ENCODE measurements at regions not wholly inside any gene's neighbourhood (a gene's known extent, or its start where the extent isn't known, plus 50 kb on each side); places are given as distances from the start of the nearest gene placed in this dataset.

- Histone ChIP-seq H3K4me1 (ENCODE audit: control insufficient read depth, insufficient read depth, low read length, poor library complexity, severe bottlenecking) (no peaks in the 10 kb centered on the region), H3K4me3 (ENCODE audit: low read depth, low read length) (no peak overlapping the region), H3K9me3 (ENCODE audit: control insufficient read depth in 2 of 2, low read length in 2 of 2) (no peaks in the 10 kb centered on the region), H3K27me3 (ENCODE audit: control insufficient read depth, insufficient read depth, low read length) (no peaks in the 10 kb centered on the region), H3K27ac (ENCODE audit: insufficient read depth, low read length, poor library complexity, severe bottlenecking) (no peak overlapping the region), H3K36me3 (ENCODE audit: control insufficient read depth, insufficient read depth, low read length) (no peaks in the 10 kb centered on the region)
- H3K4me3 Mint-ChIP-seq, result no peak overlapping the region
- H3K27me3 Mint-ChIP-seq, result peaks cover 7% of the 10 kb centered on the region
- ATAC-seq (ENCODE audit: low read depth in 2 of 2), result no peak
- no peak for DNase-seq
- peaks cover 0 to 6% (median 0%) of the 10 kb centered on the region in 7 donors for H3K9me3 Mint-ChIP-seq
- no peak overlapping the region for H3K27ac Mint-ChIP-seq
- no peaks in the 10 kb centered on the region for H3K36me3 Mint-ChIP-seq
- peaks cover 0 to 12% (median 1%) of the 10 kb centered on the region in 4 donors for H3K4me1 Mint-ChIP-seq
These were observed 766.7 kb upstream of the TBX3 start for GRCh38 chr12:115450710-115451109.

- H3K4me1 Mint-ChIP-seq, result peaks cover 0 to 12% (median 1%) of the 10 kb centered on the region in 4 donors
- no peak overlapping the region for H3K27ac Mint-ChIP-seq
- H3K9me3 Mint-ChIP-seq, result peaks cover 0 to 6% (median 0%) of the 10 kb centered on the region in 7 donors
- peaks cover 7% of the 10 kb centered on the region for H3K27me3 Mint-ChIP-seq
- no peak for DNase-seq
- no peaks in the 10 kb centered on the region for H3K36me3 Mint-ChIP-seq
- H3K9me3 ChIP-seq (ENCODE audit: control insufficient read depth in 2 of 2, low read length in 2 of 2), result no peaks in the 10 kb centered on the region
- H3K36me3 ChIP-seq (ENCODE audit: control insufficient read depth, insufficient read depth, low read length), result no peaks in the 10 kb centered on the region
- H3K4me3 Mint-ChIP-seq, result no peak overlapping the region
- H3K4me3 ChIP-seq (ENCODE audit: low read depth, low read length), result no peak overlapping the region
- no peak overlapping the region for H3K27ac ChIP-seq (ENCODE audit: insufficient read depth, low read length, poor library complexity, severe bottlenecking)
- ATAC-seq (ENCODE audit: low read depth in 2 of 2), result no peak
- H3K4me1 ChIP-seq (ENCODE audit: control insufficient read depth, insufficient read depth, low read length, poor library complexity, severe bottlenecking), result no peaks in the 10 kb centered on the region
- H3K27me3 ChIP-seq (ENCODE audit: control insufficient read depth, insufficient read depth, low read length), result no peaks in the 10 kb centered on the region
These were observed 766.0 kb upstream of the TBX3 start for GRCh38 chr12:115450017-115450416.

GRCh38 chr12:115449526-115449925, 765.6 kb upstream of the TBX3 start:
- ATAC-seq (ENCODE audit: low read depth in 2 of 2) (no peak), DNase-seq (no peak)
- no peaks in the 10 kb centered on the region for H3K36me3 Mint-ChIP-seq
- Histone ChIP-seq H3K27me3 (ENCODE audit: control insufficient read depth, insufficient read depth, low read length) (no peaks in the 10 kb centered on the region), H3K4me3 (ENCODE audit: low read depth, low read length) (no peak overlapping the region), H3K4me1 (ENCODE audit: control insufficient read depth, insufficient read depth, low read length, poor library complexity, severe bottlenecking) (no peaks in the 10 kb centered on the region), H3K36me3 (ENCODE audit: control insufficient read depth, insufficient read depth, low read length) (no peaks in the 10 kb centered on the region), H3K27ac (ENCODE audit: insufficient read depth, low read length, poor library complexity, severe bottlenecking) (no peak overlapping the region), H3K9me3 (ENCODE audit: control insufficient read depth in 2 of 2, low read length in 2 of 2) (no peaks in the 10 kb centered on the region)
- H3K4me3 Mint-ChIP-seq, result no peak overlapping the region
- peaks cover 7% of the 10 kb centered on the region for H3K27me3 Mint-ChIP-seq
- peaks cover 0 to 6% (median 0%) of the 10 kb centered on the region in 7 donors for H3K9me3 Mint-ChIP-seq
- H3K27ac Mint-ChIP-seq, result no peak overlapping the region
- H3K4me1 Mint-ChIP-seq, result peaks cover 0 to 12% (median 1%) of the 10 kb centered on the region in 4 donors

GRCh38 chr12:115444346-115444745, 760.4 kb upstream of the TBX3 start:
- H3K27me3 ChIP-seq (ENCODE audit: control insufficient read depth, insufficient read depth, low read length), result no peaks in the 10 kb centered on the region
- H3K36me3 ChIP-seq (ENCODE audit: control insufficient read depth, insufficient read depth, low read length), result no peaks in the 10 kb centered on the region
- H3K9me3 ChIP-seq (ENCODE audit: control insufficient read depth in 2 of 2, low read length in 2 of 2), result no peaks in the 10 kb centered on the region
- ATAC-seq (ENCODE audit: low read depth in 2 of 2), result no peak
- Mint-ChIP-seq H3K4me3 (no peak overlapping the region), H3K27ac (no peak overlapping the region), H3K9me3 (no peaks in the 10 kb centered on the region), H3K27me3 (peaks cover 4% of the 10 kb centered on the region), H3K36me3 (no peaks in the 10 kb centered on the region), H3K4me1 (no peaks in the 10 kb centered on the region)
- no peak overlapping the region for H3K4me3 ChIP-seq (ENCODE audit: low read depth, low read length)
- no peak overlapping the region for H3K27ac ChIP-seq (ENCODE audit: insufficient read depth, low read length, poor library complexity, severe bottlenecking)
- no peak for DNase-seq
- no peaks in the 10 kb centered on the region for H3K4me1 ChIP-seq (ENCODE audit: control insufficient read depth, insufficient read depth, low read length, poor library complexity, severe bottlenecking)

- no peak overlapping the region for H3K4me3 ChIP-seq (ENCODE audit: low read depth, low read length)
- H3K36me3 Mint-ChIP-seq, result no peaks in the 10 kb centered on the region
- no peak overlapping the region for H3K27ac Mint-ChIP-seq
- DNase-seq (no peak), ATAC-seq (ENCODE audit: low read depth in 2 of 2) (no peak)
- no peaks in the 10 kb centered on the region for H3K36me3 ChIP-seq (ENCODE audit: control insufficient read depth, insufficient read depth, low read length)
- H3K4me1 ChIP-seq (ENCODE audit: control insufficient read depth, insufficient read depth, low read length, poor library complexity, severe bottlenecking), result no peaks in the 10 kb centered on the region
- no peaks in the 10 kb centered on the region for H3K4me1 Mint-ChIP-seq
- no peak overlapping the region for H3K4me3 Mint-ChIP-seq
- no peaks in the 10 kb centered on the region for H3K27me3 ChIP-seq (ENCODE audit: control insufficient read depth, insufficient read depth, low read length)
- no peak overlapping the region for H3K27ac ChIP-seq (ENCODE audit: insufficient read depth, low read length, poor library complexity, severe bottlenecking)
- H3K9me3 Mint-ChIP-seq, result peaks cover 0 to under 1% (median 0%) of the 10 kb centered on the region in 7 donors
- H3K9me3 ChIP-seq (ENCODE audit: control insufficient read depth in 2 of 2, low read length in 2 of 2), result no peaks in the 10 kb centered on the region
- peaks cover 4% of the 10 kb centered on the region for H3K27me3 Mint-ChIP-seq
These were observed 759.5 kb upstream of the TBX3 start for GRCh38 chr12:115443351-115443938.

- Histone ChIP-seq H3K4me3 (ENCODE audit: low read depth, low read length) (no peak overlapping the region), H3K27me3 (ENCODE audit: control insufficient read depth, insufficient read depth, low read length) (no peaks in the 10 kb centered on the region), H3K4me1 (ENCODE audit: control insufficient read depth, insufficient read depth, low read length, poor library complexity, severe bottlenecking) (no peaks in the 10 kb centered on the region), H3K27ac (ENCODE audit: insufficient read depth, low read length, poor library complexity, severe bottlenecking) (no peak overlapping the region), H3K36me3 (ENCODE audit: control insufficient read depth, insufficient read depth, low read length) (no peaks in the 10 kb centered on the region), H3K9me3 (ENCODE audit: control insufficient read depth in 2 of 2, low read length in 2 of 2) (no peaks in the 10 kb centered on the region)
- H3K27ac Mint-ChIP-seq, result no peak overlapping the region
- peaks cover 0 to 5% (median 2%) of the 10 kb centered on the region in 7 donors for H3K9me3 Mint-ChIP-seq
- H3K4me3 Mint-ChIP-seq, result no peak overlapping the region
- H3K36me3 Mint-ChIP-seq, result no peaks in the 10 kb centered on the region
- DNase-seq (no peak), ATAC-seq (ENCODE audit: low read depth in 2 of 2) (no peak)
- peaks cover 4% of the 10 kb centered on the region for H3K27me3 Mint-ChIP-seq
- no peaks in the 10 kb centered on the region for H3K4me1 Mint-ChIP-seq
These were observed 756.5 kb upstream of the TBX3 start for GRCh38 chr12:115440438-115440837.

GRCh38 chr12:115439008-115439601, 755.1 kb upstream of the TBX3 start:
- no peaks in the 10 kb centered on the region for H3K4me1 Mint-ChIP-seq
- Histone ChIP-seq H3K4me3 (ENCODE audit: low read depth, low read length) (no peak overlapping the region), H3K4me1 (ENCODE audit: control insufficient read depth, insufficient read depth, low read length, poor library complexity, severe bottlenecking) (no peaks in the 10 kb centered on the region), H3K27me3 (ENCODE audit: control insufficient read depth, insufficient read depth, low read length) (no peaks in the 10 kb centered on the region), H3K36me3 (ENCODE audit: control insufficient read depth, insufficient read depth, low read length) (no peaks in the 10 kb centered on the region), H3K27ac (ENCODE audit: insufficient read depth, low read length, poor library complexity, severe bottlenecking) (no peak overlapping the region), H3K9me3 (ENCODE audit: control insufficient read depth in 2 of 2, low read length in 2 of 2) (no peaks in the 10 kb centered on the region)
- H3K36me3 Mint-ChIP-seq, result no peaks in the 10 kb centered on the region
- peaks cover 0 to 5% (median 3%) of the 10 kb centered on the region in 7 donors for H3K9me3 Mint-ChIP-seq
- peaks cover 4% of the 10 kb centered on the region for H3K27me3 Mint-ChIP-seq
- ATAC-seq (ENCODE audit: low read depth in 2 of 2) (no peak), DNase-seq (no peak)
- no peak overlapping the region for H3K27ac Mint-ChIP-seq
- no peak overlapping the region for H3K4me3 Mint-ChIP-seq

GRCh38 chr12:115438314-115438713, 754.3 kb upstream of the TBX3 start:
- H3K4me1 ChIP-seq (ENCODE audit: control insufficient read depth, insufficient read depth, low read length, poor library complexity, severe bottlenecking), result no peaks in the 10 kb centered on the region
- DNase-seq (no peak), ATAC-seq (ENCODE audit: low read depth in 2 of 2) (no peak)
- no peak overlapping the region for H3K4me3 ChIP-seq (ENCODE audit: low read depth, low read length)
- H3K4me1 Mint-ChIP-seq, result no peaks in the 10 kb centered on the region
- H3K27ac ChIP-seq (ENCODE audit: insufficient read depth, low read length, poor library complexity, severe bottlenecking), result no peak overlapping the region
- H3K27me3 ChIP-seq (ENCODE audit: control insufficient read depth, insufficient read depth, low read length), result no peaks in the 10 kb centered on the region
- no peaks in the 10 kb centered on the region for H3K36me3 Mint-ChIP-seq
- H3K9me3 ChIP-seq (ENCODE audit: control insufficient read depth in 2 of 2, low read length in 2 of 2), result no peaks in the 10 kb centered on the region
- no peak overlapping the region for H3K4me3 Mint-ChIP-seq
- peaks cover 0 to 5% (median 3%) of the 10 kb centered on the region in 7 donors for H3K9me3 Mint-ChIP-seq
- no peak overlapping the region for H3K27ac Mint-ChIP-seq
- H3K36me3 ChIP-seq (ENCODE audit: control insufficient read depth, insufficient read depth, low read length), result no peaks in the 10 kb centered on the region
- peaks cover 4% of the 10 kb centered on the region for H3K27me3 Mint-ChIP-seq
